OCI-LY1 (cell line): ENCODE measurements at regions not wholly inside any gene's neighbourhood (a gene's known extent, or its start where the extent isn't known, plus 50 kb on each side); places are given as distances from the start of the nearest gene placed in this dataset.

Experiments used
- EZH2 ChIP-seq: fragments of 200-600 bp; sonication (generic), shearing (Covaris generic); IDR thresholded peaks from 2 replicates; pipeline ENCODE4 v1.8.0; 2017; ENCODE audit warnings: borderline replicate concordance, mixed run types, mild to moderate bottlenecking, antibody characterized with exemption, low read length, moderate library complexity, mixed read lengths
- TF ChIP-seq, protein P1 (sequence below): fragments of 200-600 bp; sonication (generic), shearing (Covaris generic); IDR thresholded peaks from 2 replicates; pipeline ENCODE4 v1.5.1; 2017; ENCODE audit warnings: mild to moderate bottlenecking, antibody characterized with exemption, low read length, moderate library complexity, mixed read lengths

DNA sequence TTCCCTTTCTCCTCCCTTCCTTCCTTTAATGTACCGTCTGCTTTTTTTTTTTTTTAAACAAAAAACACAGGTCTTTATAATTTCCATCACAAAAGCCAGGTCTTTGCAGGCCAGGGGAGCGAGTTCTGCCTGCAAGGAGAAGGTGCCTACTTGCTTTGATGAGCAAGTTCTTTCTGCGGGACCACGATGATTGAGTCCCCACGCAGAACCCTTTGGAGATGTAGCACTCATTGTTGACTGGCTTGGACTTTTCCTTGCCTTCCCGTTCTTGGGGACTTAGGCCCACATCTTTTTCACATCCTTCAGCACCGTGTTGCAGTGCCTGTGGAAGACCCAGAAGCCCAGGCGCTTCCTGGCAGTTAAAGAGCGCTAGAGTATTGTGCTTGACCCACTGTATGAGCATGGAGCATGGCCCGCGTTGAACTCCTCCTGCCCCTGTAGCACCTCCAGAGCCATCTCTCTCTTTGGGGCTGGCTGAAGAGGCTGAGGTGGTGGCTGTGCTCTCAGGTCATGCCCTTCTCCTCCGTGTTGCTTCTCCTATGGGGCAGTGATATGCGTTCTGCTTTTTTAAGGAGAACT is 177.6 kb downstream of the EXOC5 start:
- TF ChIP-seq, protein P1, sequence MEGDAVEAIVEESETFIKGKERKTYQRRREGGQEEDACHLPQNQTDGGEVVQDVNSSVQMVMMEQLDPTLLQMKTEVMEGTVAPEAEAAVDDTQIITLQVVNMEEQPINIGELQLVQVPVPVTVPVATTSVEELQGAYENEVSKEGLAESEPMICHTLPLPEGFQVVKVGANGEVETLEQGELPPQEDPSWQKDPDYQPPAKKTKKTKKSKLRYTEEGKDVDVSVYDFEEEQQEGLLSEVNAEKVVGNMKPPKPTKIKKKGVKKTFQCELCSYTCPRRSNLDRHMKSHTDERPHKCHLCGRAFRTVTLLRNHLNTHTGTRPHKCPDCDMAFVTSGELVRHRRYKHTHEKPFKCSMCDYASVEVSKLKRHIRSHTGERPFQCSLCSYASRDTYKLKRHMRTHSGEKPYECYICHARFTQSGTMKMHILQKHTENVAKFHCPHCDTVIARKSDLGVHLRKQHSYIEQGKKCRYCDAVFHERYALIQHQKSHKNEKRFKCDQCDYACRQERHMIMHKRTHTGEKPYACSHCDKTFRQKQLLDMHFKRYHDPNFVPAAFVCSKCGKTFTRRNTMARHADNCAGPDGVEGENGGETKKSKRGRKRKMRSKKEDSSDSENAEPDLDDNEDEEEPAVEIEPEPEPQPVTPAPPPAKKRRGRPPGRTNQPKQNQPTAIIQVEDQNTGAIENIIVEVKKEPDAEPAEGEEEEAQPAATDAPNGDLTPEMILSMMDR, result no peak
- no peak for TF ChIP-seq EZH2
